Choroid plexus epithelial cell (primary cell): ENCODE measurements at regions not wholly inside any gene's neighbourhood (a gene's known extent, or its start where the extent isn't known, plus 50 kb on each side); places are given as distances from the start of the nearest gene placed in this dataset.
"Not testable (repeated sequence)": the region's sequence is repeated elsewhere in the genome, so short reads cannot be mapped to it uniquely, and the experiment has no call there.

Source experiments
- DNase-seq: peaks from one replicate; pipeline ENCODE4 v3.0.0-alpha.2; 2010; ENCODE audit warnings: low read depth
- H3K4me3 ChIP-seq: 2 replicates; pipeline ENCODE4 v1.5.1; 2011; ENCODE audit warnings: low read depth, mild to moderate bottlenecking, control low read depth, low read length, moderate library complexity
- TF ChIP-seq, protein P1 (sequence below): conservative IDR thresholded peaks from 2 replicates; pipeline ENCODE4 v1.5.1; 2011; ENCODE audit warnings: low read depth, mild to moderate bottlenecking, control low read depth, inconsistent platforms, low read length, moderate library complexity

- not testable (repeated sequence) for H3K4me3 ChIP-seq, DNase-seq
- TF ChIP-seq, protein P1, sequence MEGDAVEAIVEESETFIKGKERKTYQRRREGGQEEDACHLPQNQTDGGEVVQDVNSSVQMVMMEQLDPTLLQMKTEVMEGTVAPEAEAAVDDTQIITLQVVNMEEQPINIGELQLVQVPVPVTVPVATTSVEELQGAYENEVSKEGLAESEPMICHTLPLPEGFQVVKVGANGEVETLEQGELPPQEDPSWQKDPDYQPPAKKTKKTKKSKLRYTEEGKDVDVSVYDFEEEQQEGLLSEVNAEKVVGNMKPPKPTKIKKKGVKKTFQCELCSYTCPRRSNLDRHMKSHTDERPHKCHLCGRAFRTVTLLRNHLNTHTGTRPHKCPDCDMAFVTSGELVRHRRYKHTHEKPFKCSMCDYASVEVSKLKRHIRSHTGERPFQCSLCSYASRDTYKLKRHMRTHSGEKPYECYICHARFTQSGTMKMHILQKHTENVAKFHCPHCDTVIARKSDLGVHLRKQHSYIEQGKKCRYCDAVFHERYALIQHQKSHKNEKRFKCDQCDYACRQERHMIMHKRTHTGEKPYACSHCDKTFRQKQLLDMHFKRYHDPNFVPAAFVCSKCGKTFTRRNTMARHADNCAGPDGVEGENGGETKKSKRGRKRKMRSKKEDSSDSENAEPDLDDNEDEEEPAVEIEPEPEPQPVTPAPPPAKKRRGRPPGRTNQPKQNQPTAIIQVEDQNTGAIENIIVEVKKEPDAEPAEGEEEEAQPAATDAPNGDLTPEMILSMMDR, result peak; percentile 21
Measured at GRCh38 chr22:16911340-16911739, 86.1 kb upstream of the XKR3 start.

GRCh38 chr22:16902051-16902450 is 76.8 kb upstream of the XKR3 start:
- not testable (repeated sequence) for DNase-seq, H3K4me3 ChIP-seq

DNA sequence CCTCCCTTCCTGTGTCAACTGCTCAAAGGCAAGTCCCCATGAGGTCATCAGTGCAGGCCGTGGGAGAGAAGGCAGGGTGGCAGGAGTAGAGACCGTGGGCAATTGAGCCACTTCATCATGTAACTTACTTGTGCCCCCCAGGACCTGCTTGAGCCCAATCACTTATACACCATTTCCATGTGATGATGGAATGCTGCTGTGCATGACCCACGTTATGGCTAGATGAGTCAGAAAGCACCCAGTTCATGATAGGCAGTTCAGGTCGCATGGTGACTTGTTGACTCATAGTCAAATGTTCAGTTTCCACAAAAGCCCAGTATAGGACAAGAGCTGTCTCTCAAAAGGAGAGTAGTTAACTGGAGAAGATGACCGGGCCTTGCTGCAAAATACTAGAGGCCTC is 76.4 kb upstream of the XKR3 start:
- DNase-seq, H3K4me3 ChIP-seq: not testable (repeated sequence)

DNA sequence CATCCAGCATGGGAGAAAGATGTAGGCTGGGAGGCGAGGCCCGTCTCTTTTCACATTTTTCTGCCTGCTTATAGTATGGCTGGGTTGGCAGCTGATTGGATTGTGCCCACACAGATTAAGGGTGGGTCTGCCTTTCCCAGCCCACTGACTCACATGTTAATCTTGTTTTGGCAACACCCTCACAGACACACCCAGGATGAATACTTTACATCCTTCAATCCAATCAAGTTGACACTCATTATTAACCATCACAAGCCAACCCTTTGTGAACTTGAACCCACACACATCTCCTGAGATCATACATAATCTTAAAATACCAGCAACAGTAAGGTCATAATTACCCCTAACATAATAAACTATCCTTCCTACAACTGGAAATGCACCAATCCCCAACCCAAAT is 74.1 kb upstream of the XKR3 start:
- DNase-seq, H3K4me3 ChIP-seq: not testable (repeated sequence)

GRCh38 chr22:16897365-16897764 is 72.2 kb upstream of the XKR3 start:
- DNase-seq, H3K4me3 ChIP-seq: not testable (repeated sequence)

- TF ChIP-seq, protein P1, result peak; percentile 12
- DNase-seq, H3K4me3 ChIP-seq: not testable (repeated sequence)
Measured at GRCh38 chr22:16891892-16892291, 66.7 kb upstream of the XKR3 start.

DNA sequence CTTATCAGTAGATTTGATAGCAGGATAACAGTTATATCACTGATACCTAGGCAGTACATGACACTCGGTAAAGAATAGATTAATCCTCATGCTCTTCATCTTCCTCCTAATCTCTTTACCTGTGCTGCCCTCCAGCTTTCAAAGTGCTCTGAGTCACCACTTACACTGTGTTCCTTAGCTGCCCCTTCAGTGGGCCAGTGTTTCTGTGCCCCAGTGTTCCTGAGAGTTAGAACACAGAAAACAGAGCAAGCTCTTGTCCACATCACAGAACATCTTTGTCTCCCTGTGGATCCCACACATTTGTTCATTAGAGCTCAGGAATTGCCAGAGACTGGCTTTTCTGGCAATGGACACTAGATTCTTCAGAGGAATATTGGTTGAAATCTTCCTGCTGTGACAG is 51.1 kb upstream of the XKR3 start:
- DNase-seq, H3K4me3 ChIP-seq: not testable (repeated sequence)
